ENCODE measurements at regions not wholly inside any gene's neighbourhood (a gene's known extent, or its start where the extent isn't known, plus 50 kb on each side); places are given as distances from the start of the nearest gene placed in this dataset.

GRCh38 chr7:28314841-28315240 is 97.5 kb upstream of the CREB5 start:
- Histone ChIP-seq H3K4me2 (no peak overlapping the region), H3K27ac (no peak overlapping the region), H3K4me1 (peaks cover 3% of the 10 kb centered on the region; the same call in 1 of the 3 replicates), H3K9me3 (0 out of 3 replicates have a peak, but pooled peaks cover 3% of the 10 kb centered on the region), H3K4me3 (no peak overlapping the region)
- WGBS (ENCODE audit: missing lambda C conversion rate): 2% methylated on average over 3 of the region's 3 CpGs
- ChIA-PET CTCF (no interaction called here), POLR2A (no interaction called here)
- TF ChIP-seq ESRRA (IDR thresholded peaks at IDR 0.05; ENCODE audit: borderline replicate concordance, low read length): no peak
- no peak for ATAC-seq
- DNase-seq (ENCODE audit: low read depth in 1 of 2, low spot score in 1 of 2): no peak
- no peak for FAIRE-seq

GRCh38 chr7:28315565-28316410 is 96.5 kb upstream of the CREB5 start:
- Histone ChIP-seq H3K27ac (no peak overlapping the region), H3K4me2 (no peak overlapping the region), H3K9me3 (0 out of 3 replicates have a peak, but pooled peaks cover 3% of the 10 kb centered on the region), H3K4me3 (no peak overlapping the region), H3K4me1 (no peaks in the 10 kb centered on the region)
- TF ChIP-seq PHF8 (IDR thresholded peaks at IDR 0.05; ENCODE audit: borderline replicate concordance, low read depth) (no peak), EHF (CRISPR knock-in tag; IDR thresholded peaks at IDR 0.05) (no peak), GATA3 (IDR thresholded peaks at IDR 0.05; ENCODE audit: borderline replicate concordance) (no peak), BCL3 (IDR thresholded peaks at IDR 0.05) (no peak), CHD4 (IDR thresholded peaks at IDR 0.05; ENCODE audit: borderline replicate concordance) (no peak), E2F6 (IDR thresholded peaks at IDR 0.05; ENCODE audit: borderline replicate concordance, low read depth) (no peak), REST (IDR thresholded peaks at IDR 0.05) (no peak), FOSL2 (IDR thresholded peaks at IDR 0.05) (no peak), FOSL2 (CRISPR knock-in tag; IDR thresholded peaks at IDR 0.05) (no peak), ELK1 (IDR thresholded peaks at IDR 0.05; ENCODE audit: low read depth, low read length) (no peak), NFE2L2 (conservative IDR thresholded peaks at IDR 0.05; ENCODE audit: low read length) (no peak), EHMT2 (IDR thresholded peaks at IDR 0.05; ENCODE audit: low read depth) (no peak), RAD21 (conservative IDR thresholded peaks at IDR 0.05 in 1 of 2, IDR thresholded peaks at IDR 0.05 in 1 of 2) (no peak), NPAS2 (CRISPR knock-in tag; IDR thresholded peaks at IDR 0.05; ENCODE audit: borderline replicate concordance) (no peak), ZSCAN20 (CRISPR knock-in tag; IDR thresholded peaks at IDR 0.05) (no peak), HMGXB4 (CRISPR knock-in tag; IDR thresholded peaks at IDR 0.05; ENCODE audit: borderline replicate concordance) (no peak)
- ATAC-seq (no peak), DNase-seq (ENCODE audit: low read depth in 1 of 2, low spot score in 1 of 2) (no peak), FAIRE-seq (no peak)
- ChIA-PET POLR2A (no interaction called here), CTCF (no interaction called here)
- WGBS (ENCODE audit: missing lambda C conversion rate): 45% methylated on average over 16 of the region's 16 CpGs

Measured in A549 (cell line).